ENCODE measurements at regions not wholly inside any gene's neighbourhood (a gene's known extent, or its start where the extent isn't known, plus 50 kb on each side); places are given as distances from the start of the nearest gene placed in this dataset.

DNA sequence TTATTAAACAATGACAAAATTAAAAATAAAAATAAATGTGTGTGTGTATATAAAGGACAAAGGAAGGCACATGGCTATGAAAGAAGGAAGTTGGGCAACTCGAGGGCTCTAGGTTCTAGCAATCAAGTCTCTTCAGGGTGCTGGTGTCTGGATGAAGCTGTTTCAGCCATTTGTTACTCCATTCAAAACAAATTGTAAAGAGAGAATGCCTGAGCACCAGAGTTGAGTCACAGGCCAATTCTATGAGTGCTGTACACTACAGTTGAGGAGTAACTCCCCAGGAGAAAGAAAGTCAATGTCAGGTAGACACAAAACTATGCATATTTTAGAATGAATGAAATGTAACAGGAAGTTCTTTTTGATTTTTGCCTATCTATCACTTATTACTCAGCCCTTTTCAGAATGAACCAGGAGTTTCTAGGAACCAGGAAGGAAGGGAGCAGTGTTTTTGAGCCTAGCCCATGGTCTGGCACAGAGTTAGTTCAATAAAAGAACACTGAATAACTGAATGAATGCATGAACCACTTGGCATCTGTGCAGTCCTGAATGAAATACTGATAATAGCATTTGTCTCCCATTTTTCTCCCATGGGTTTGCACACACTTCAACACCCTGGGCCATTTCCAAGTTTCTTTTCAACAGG, 151.7 kb upstream of the CPEB2 start:
- H3K4me1 ChIP-seq (ENCODE audit: insufficient read depth, low read length), result peaks cover 14% of the 10 kb centered on the region
- ATAC-seq, result no peak
- no peak overlapping the region for H3K4me3 ChIP-seq (ENCODE audit: low read length)
- no peak for DNase-seq
- H3K9ac ChIP-seq (ENCODE audit: low read length), result no peak overlapping the region
- H3K79me2 ChIP-seq (ENCODE audit: low read length), result no peaks in the 10 kb centered on the region
- no peak overlapping the region for H3K4me2 ChIP-seq (ENCODE audit: low read length)
- H3K36me3 ChIP-seq (ENCODE audit: low read depth, low read length), result no peaks in the 10 kb centered on the region
- no peak overlapping the region for H2AFZ ChIP-seq (ENCODE audit: low read length)
- H3K27ac ChIP-seq (ENCODE audit: low read length), result no peak overlapping the region
- no TSS peak for BruUV-seq (replicated peaks)
- POLR2A ChIA-PET (ENCODE audit: unreplicated experiment), result no interaction called here
- no peaks in the 10 kb centered on the region for H3K9me3 ChIP-seq (ENCODE audit: low read length)
- intact Hi-C loops (cut with micrococcal nuclease), result no loop called here
- H3F3A ChIP-seq (ENCODE audit: low read length, unreplicated experiment), result no peaks in the 10 kb centered on the region
- TF ChIP-seq EZH2 (IDR thresholded peaks at IDR 0.05; ENCODE audit: low read length, unreplicated experiment), result no peak
- TF ChIP-seq EZH2phosphoT487 (IDR thresholded peaks at IDR 0.05; ENCODE audit: borderline replicate concordance, low read length), result no peak
- TF ChIP-seq, protein P1, sequence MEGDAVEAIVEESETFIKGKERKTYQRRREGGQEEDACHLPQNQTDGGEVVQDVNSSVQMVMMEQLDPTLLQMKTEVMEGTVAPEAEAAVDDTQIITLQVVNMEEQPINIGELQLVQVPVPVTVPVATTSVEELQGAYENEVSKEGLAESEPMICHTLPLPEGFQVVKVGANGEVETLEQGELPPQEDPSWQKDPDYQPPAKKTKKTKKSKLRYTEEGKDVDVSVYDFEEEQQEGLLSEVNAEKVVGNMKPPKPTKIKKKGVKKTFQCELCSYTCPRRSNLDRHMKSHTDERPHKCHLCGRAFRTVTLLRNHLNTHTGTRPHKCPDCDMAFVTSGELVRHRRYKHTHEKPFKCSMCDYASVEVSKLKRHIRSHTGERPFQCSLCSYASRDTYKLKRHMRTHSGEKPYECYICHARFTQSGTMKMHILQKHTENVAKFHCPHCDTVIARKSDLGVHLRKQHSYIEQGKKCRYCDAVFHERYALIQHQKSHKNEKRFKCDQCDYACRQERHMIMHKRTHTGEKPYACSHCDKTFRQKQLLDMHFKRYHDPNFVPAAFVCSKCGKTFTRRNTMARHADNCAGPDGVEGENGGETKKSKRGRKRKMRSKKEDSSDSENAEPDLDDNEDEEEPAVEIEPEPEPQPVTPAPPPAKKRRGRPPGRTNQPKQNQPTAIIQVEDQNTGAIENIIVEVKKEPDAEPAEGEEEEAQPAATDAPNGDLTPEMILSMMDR (conservative IDR thresholded peaks at IDR 0.05; ENCODE audit: low read depth, low read length), result no peak
- H3K27me3 ChIP-seq (ENCODE audit: low read length), result no peaks in the 10 kb centered on the region
- CTCF ChIA-PET, result no interaction called here
- no peaks in the 10 kb centered on the region for H3K9me2 ChIP-seq (replicated peaks; ENCODE audit: low read length)
- H4K20me1 ChIP-seq (ENCODE audit: low read length), result no peaks in the 10 kb centered on the region

DNA sequence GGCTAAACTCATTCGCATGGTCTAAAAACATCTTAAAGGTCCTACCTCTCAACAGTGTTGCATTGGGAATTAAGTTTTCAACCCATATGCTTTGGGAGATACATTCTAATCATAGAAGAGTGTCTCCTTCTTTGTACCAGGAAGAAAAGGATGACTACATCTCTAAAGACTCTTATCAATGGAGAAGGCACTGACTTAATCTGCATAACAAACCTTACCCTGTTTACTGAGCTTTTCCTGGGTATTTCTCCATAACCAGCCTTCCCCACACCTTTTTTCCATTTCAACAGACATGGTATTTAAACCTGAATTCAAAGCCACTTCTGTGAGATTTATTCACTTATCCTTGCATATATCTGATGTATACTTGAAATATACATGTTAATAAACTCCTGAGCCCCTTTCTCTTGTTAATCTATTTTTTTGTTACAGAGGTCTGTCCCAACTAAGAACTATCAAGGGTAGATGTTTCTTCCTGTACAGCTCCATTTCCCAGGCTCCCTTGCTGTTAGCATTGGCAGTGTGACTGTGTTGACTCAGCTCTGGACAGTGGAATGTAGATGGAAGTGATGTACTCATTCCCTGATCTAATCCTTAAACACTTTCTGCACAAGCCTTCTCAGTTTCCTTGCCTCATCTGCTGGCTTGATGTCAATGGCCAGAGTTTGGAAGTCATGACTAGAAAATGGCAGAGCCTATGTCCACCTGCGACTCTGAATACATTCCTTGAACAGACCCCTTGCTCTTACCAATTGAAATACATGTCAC, 148.9 kb upstream of the CPEB2 start:
- no peaks in the 10 kb centered on the region for H4K20me1 ChIP-seq (ENCODE audit: low read length)
- peak; percentile 62 for DNase-seq

More for the DNA sequence above, 148.9 kb upstream of the CPEB2 start:
- Histone ChIP-seq H3K4me1 (ENCODE audit: insufficient read depth, low read length) (peaks cover 31% of the 10 kb centered on the region), H3K36me3 (ENCODE audit: low read depth, low read length) (no peaks in the 10 kb centered on the region), H3K4me2 (ENCODE audit: low read length) (no peak overlapping the region), H3K9me2 (replicated peaks; ENCODE audit: low read length) (no peaks in the 10 kb centered on the region), H3K79me2 (ENCODE audit: low read length) (no peaks in the 10 kb centered on the region), H2AFZ (ENCODE audit: low read length) (no peak overlapping the region), H3K9me3 (ENCODE audit: low read length) (no peaks in the 10 kb centered on the region), H3K9ac (ENCODE audit: low read length) (no peak overlapping the region), H3F3A (ENCODE audit: low read length, unreplicated experiment) (no peaks in the 10 kb centered on the region), H3K4me3 (ENCODE audit: low read length) (no peak overlapping the region), H3K27ac (ENCODE audit: low read length) (peak overlapping the region; percentile 57), H3K27me3 (ENCODE audit: low read length) (no peaks in the 10 kb centered on the region)
- BruUV-seq (replicated peaks), result no TSS peak
- CTCF ChIA-PET, result no interaction called here
- intact Hi-C loops (cut with micrococcal nuclease), result no loop called here
- ATAC-seq, result peak; percentile 37; the same call in 1 of the 2 replicates
- POLR2A ChIA-PET (ENCODE audit: unreplicated experiment), result no interaction called here
- no peak for TF ChIP-seq EZH2phosphoT487 (IDR thresholded peaks at IDR 0.05; ENCODE audit: borderline replicate concordance, low read length)
- TF ChIP-seq, protein P1 (conservative IDR thresholded peaks at IDR 0.05; ENCODE audit: low read depth, low read length), result no peak
- no peak for TF ChIP-seq EZH2 (IDR thresholded peaks at IDR 0.05; ENCODE audit: low read length, unreplicated experiment)
